OCI-LY7 (cell line): ENCODE measurements at regions not wholly inside any gene's neighbourhood (a gene's known extent, or its start where the extent isn't known, plus 50 kb on each side); places are given as distances from the start of the nearest gene placed in this dataset.

ENCODE experiments used
- EZH2phosphoT487 ChIP-seq: fragments of 200-600 bp; sonication (generic); IDR thresholded peaks from 2 replicates; pipeline ENCODE4 v1.6.1; 2018; ENCODE audit warnings: low read depth, borderline replicate concordance, mild to moderate bottlenecking, mixed run types, antibody characterized with exemption, low read length, moderate library complexity, mixed read lengths
- TF ChIP-seq, protein P1 (sequence below): fragments of 200-600 bp; sonication (generic); conservative IDR thresholded peaks from 2 replicates; pipeline ENCODE4 v1.5.1; 2014; ENCODE audit warnings: mild to moderate bottlenecking, antibody characterized with exemption, low read length, moderate library complexity, mixed read lengths

DNA sequence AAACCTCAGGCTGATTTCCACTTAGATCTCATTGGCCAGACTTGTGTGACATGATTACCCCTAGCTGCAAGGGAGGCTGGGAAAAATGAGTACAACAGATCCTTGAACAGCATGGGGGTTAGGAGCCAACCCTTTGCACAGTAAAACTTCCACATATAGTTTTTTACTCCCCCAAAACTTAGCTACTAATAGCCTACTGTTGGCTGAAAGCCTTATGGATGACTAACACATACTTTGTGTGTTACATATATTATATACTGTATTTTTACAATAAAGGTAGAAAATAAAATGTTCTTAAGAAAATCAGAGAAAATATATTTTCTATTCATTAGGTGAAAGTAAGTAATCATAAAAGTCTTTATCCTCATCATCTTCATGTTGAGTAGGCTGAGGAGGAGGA is 217.4 kb downstream of the NMUR2 start:
- TF ChIP-seq, protein P1, sequence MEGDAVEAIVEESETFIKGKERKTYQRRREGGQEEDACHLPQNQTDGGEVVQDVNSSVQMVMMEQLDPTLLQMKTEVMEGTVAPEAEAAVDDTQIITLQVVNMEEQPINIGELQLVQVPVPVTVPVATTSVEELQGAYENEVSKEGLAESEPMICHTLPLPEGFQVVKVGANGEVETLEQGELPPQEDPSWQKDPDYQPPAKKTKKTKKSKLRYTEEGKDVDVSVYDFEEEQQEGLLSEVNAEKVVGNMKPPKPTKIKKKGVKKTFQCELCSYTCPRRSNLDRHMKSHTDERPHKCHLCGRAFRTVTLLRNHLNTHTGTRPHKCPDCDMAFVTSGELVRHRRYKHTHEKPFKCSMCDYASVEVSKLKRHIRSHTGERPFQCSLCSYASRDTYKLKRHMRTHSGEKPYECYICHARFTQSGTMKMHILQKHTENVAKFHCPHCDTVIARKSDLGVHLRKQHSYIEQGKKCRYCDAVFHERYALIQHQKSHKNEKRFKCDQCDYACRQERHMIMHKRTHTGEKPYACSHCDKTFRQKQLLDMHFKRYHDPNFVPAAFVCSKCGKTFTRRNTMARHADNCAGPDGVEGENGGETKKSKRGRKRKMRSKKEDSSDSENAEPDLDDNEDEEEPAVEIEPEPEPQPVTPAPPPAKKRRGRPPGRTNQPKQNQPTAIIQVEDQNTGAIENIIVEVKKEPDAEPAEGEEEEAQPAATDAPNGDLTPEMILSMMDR, result no peak
- no peak for TF ChIP-seq EZH2phosphoT487
